ENCODE measurements at regions not wholly inside any gene's neighbourhood (a gene's known extent, or its start where the extent isn't known, plus 50 kb on each side); places are given as distances from the start of the nearest gene placed in this dataset.

DNA sequence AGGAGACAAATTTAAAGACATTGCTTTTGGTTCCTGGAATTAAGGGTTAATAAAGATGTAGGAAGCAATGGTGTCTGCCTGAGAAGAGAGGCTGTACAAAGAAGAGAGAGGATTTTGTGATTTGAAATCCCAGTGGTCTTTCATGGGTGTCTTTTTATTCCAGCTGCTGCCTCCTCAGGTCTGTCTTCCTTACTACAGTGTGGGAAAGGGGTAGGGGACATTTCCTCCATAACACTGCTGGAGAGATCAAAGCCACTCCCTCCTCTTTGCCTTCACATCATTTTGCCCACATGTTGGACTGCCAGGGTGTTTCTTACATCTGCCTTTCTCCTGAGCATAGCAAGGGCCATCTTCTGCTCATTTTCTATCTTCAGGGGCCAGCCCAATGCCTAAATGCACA is 348.5 kb downstream of the EN1 start:
- no peak for DNase-seq

GRCh38 chr2:118496870-118497611 is 350.4 kb downstream of the EN1 start:
- no peak for DNase-seq

- no peak for DNase-seq
These were observed 351.0 kb downstream of the EN1 start for GRCh38 chr2:118496467-118496866.

DNA sequence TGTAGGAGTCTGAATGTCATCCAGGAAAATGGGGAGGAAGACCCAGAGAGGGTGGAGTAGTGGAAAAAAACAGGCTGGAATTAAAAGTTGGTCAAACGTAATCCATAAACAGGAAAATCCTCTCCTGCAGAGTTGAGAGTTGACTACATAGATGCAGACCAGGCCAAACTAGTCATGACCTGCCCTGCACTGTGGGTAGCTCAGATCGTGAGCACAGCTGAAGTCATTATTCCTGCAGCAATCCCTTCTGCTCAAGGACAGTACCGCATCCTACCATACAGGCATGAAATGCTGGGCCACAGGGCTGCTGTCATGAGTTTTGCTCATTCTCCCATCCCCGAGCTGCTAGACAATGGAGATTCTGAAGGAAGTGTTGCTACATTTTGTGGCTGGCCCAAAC is 352.2 kb downstream of the EN1 start:
- DNase-seq = no peak

- DNase-seq = no peak
These were observed 354.2 kb downstream of the EN1 start for GRCh38 chr2:118493213-118493612.

- DNase-seq = no peak
These were observed 355.1 kb downstream of the EN1 start for GRCh38 chr2:118492335-118492734.

DNA sequence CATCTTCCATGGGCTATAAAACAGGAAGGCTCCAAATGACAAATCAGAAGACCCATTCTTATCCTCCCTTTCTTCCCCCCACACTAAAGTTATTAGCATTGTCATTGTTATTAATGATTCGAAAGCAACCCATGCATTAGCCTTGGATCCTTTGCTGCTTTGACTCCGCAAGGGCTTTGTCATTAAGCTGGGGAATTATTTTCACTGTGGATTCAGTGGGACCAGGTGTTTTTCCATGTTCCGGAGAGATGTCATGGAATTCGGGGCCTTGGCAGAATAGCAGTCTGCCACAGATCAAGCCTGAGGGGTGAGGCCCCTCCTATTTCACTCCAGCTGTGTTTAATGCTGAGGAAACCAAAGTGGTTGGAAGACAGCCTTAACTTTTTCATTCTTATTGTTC is 357.1 kb downstream of the EN1 start:
- no peak for DNase-seq

- DNase-seq = no peak
These were observed 357.6 kb downstream of the EN1 start for GRCh38 chr2:118489712-118490299.

GRCh38 chr2:118481299-118481698 is 366.1 kb downstream of the EN1 start:
- DNase-seq = no peak

DNA sequence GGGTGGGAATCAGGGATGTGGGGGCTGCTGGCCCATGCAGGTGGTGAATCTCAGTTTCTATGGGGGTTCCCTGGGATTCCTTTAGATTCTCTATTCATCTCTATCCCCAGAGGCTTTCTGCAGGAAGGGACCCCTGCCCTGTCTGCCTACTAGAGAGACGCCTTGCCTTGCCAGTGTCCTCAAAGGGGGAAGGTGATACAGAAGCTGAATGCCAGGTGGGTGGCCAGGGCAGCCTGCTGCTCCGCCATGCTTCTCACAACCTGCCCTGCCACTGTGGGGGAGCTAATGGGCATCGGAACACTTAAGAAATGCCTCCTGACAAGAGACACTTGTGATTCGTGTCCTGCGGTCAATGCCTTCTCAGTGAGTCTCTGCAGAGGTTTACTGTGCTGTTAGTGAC is 368.4 kb downstream of the EN1 start:
- no peak for DNase-seq

DNA sequence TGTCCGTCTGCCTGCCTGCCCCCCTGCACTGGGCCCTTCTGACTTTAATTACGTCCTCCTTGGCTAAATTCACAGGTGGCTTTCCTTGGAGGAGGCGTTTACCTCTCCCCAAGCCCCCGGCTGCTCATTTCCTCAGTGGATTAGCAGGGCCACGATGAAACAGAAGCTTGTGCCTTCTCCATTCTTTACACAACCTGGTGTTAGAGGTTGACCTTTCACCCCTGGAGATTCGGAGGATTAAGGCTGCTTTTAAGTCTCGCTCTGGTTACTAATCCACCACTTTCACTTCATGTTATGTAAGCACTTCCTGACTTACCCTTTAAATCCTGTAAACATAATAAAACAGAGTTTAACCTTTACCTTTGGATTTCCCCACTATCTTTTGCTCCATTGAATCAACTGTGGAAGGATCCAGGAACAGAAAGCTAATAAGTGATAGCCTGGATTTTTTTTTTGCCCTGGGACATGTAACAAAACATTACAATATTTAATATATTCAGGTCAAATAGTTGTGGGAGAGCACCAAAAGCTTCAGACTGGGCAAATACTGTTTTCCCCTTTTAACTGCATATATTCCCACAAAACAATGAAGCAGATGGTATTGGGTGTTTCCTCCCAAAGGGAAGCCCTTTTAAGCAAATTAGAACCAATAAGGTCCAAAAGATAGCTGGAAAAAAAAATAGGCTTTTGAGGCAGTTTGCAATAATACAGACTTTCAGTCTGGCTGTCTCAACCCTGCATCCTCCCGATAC is 370.2 kb downstream of the EN1 start:
- no peak for DNase-seq

DNA sequence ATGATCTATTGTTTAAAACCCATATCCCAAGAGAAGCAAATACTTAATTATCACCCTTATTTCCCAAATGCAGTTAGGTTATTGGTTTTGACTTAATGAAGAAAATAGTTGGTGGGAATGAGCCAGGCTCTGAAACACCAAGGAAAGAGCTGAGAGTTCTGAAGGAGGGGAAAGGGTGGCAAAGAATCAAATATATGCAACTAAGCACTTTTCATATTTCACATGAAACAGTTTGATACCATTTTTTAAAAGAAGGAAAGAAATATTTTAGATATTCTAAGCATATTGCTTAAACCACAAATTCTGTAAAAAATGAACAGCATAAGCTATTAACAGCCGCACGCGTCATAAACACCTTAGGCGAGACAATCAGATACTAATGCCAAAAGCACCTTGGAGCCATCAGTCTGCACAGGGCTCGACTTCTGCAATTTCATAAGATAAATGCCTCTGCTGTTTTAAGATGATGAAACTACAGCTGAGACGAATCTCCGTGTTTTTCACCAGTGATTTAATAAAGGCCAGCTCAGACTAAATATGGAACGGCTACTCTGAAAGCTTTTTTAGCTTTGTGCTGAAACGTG is 371.7 kb downstream of the EN1 start:
- no peak for DNase-seq

GRCh38 chr2:118474541-118474920 is 372.9 kb downstream of the EN1 start:
- no peak for DNase-seq

DNA sequence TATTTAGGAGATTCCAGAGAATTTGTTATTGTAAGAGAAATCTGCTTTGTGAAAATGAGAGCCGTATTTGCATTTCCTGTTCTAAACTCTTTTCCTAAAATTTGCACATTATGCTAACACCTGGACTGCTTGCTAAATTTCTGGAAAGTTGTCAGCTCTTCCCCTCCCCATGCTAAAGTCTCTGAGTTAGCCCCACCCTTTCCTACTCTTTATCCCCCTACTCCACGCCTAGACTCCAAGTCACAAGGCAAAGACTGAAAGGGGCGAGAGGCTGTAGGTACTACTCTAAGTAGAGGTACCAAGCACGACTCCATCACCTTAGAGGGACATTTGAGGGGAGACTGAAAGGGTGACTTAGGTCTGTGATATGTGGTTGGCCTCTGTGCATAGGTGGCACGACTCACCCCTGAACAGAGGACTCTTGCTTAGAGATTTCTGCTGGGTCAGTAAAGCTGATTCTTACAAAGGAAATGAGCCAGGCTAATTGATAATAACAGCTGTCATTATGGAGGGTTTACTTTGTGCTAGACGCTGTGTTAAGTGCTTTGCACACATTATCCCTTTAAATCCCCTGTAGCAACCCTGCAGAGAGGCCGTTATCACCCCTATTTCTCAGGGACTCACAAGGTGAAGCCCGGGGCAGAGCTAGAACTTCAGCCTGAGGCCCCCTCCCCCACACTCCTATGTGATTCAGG is 373.5 kb downstream of the EN1 start:
- DNase-seq = no peak

- DNase-seq = no peak
These were observed 374.2 kb downstream of the EN1 start for GRCh38 chr2:118473241-118473640.

GRCh38 chr2:118470297-118470696 is 377.2 kb downstream of the EN1 start:
- no peak for DNase-seq

- no peak for DNase-seq
These were observed 378.3 kb downstream of the EN1 start for GRCh38 chr2:118469103-118469502.

DNA sequence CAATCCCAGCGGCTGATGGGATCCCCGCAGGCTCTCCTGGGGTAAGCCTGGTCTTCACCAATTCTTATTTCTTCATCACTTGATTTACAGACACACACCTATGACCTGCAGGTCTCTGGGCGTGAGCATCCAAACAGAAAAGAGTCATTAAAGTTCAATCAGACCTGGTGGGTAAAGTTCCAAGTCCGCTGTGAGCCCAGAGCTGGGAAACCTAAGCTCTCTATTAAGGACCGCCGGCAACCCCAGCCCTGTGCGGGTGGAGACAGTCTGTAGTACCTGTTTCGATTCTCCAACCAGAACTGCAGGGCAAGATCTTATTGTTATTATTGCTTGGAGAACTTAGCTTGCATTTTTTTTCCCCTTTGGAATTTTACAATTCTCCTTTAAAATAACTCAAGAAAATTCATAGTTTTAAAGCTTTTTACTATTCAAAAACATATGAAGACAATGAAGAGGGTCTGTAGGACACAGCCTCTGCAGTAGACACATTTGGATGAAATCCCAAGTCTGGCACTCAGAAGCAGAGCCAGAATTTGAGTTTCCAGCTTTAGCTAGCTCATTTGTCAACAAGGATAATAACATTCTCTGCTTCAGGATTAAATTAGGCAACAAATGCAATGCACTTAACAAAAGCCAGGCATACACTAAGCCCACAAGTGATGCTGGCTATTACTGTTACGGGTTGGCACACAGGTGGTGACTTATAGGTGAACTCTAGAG is 376.4 kb downstream of the INSIG2 start:
- DNase-seq = no peak

DNA sequence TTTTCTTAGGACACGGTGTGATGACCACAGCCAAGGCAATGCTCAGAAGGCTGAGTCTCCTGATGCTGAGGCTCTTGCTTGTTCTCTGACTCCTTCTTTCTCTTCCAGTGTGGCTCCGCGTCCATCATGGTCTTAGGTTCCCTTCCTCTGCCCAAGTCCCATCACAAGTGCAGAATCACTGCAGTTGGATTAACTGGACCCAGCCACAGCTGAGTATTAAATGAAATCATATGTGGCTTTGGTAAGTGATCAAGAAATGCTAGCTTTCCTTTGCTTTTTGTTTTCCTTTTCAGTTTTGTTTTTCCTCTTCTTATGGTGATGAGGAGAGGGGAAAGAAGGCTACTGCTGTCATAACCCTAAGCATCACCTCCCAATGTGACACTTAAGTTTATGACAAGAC is 375.8 kb downstream of the INSIG2 start:
- no peak for DNase-seq

DNA sequence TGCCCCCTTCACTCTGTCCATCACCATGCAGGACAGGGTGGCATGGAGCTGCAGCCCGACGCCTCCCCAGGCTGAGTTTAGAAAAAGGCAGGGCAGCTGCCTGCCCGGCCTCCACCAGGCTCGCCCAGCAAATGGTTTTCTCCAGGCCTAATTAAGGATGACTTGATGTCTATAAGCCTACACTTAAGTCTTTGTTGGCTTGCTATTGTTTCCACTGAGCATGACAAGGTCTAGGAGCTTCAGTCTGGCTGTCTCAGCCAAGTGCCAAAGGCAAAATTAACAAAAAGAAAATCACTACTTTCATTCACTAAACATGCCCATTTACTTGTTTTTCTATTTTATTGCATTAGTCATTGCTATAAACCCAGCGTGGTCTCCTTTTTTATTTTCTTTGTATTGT is 372.2 kb downstream of the INSIG2 start:
- DNase-seq = no peak

DNA sequence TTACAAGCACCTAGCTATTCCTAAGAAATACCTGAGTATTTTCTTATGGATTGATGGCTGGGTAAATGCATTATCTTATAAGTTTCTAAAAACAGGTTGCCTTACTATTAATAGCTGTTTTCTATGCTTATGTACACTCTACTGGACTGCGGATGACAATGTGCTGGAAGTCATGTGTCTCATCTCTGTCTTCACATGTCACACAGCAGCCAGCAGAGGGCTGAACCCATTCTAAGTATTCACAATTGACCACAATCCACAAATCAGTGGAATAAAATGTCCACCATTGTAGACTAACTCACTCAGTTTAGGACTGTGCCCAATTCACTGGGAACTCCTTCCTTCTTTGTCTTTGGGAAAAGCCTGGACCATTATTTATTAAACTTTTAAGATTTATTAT is 371.2 kb downstream of the INSIG2 start:
- no peak for DNase-seq

- no peak for DNase-seq
These were observed 369.7 kb downstream of the INSIG2 start for GRCh38 chr2:118457951-118458350.

DNA sequence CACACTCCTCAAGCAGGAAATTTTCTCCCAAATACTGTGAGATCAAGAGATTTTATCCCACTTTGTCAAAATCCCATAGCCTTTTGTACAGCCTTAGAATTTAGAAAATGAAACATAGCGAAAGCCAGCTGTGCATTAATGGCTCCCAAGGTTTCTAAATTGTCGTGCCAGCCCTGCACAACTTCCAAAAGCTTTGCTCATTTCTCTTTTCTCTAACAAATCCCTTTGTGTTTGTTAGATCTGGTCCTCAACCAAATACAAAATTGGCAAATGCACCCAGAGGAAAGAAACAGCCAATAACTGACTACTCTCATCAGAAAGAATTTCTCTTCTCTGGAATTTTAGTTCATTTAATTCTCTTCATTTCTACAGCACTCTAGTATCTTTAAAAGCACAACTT is 361.1 kb downstream of the INSIG2 start:
- DNase-seq = no peak
